HG03095 (cell line): ENCODE measurements at regions not wholly inside any gene's neighbourhood (a gene's known extent, or its start where the extent isn't known, plus 50 kb on each side); places are given as distances from the start of the nearest gene placed in this dataset.

ENCODE experiments used
- ATAC-seq: cut with Tn5 transposase; IDR thresholded peaks from one replicate; pipeline ENCODE4 v1.9.1; 2021; ENCODE audit warnings: moderate library complexity; ENCODE audit not compliant: unreplicated experiment

DNA sequence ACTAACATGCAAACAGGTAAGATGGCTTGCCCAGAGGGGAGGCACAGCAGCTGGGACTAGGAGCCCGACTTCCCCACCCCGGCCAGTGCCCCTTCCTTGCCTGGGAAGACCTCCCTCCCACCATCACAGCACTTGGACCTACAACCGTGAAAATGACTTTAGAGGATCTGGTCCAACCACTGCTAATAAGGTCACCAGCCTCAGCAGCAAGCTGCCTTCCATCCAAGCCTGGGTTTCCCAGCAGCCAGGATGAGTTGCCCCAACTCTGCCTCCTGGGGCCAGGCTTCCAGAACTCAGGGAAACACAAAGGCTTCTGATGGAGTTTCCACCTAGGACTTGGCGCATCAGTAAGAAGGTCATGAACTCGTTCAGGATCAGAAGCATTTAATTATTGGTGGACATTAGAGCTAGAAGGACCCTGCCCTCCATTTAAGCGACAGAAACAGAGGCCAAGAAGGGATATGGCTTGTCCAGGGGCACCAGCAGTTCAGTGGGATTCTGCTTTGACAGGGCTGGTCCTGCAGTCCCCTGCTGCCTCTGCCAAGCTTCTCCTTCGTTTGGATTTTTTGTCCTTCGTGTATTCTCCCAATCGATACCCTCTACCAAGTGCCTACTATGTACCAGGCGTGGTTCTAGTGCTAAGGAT lies 403.0 kb upstream of the ID2 start:
- no peak for ATAC-seq

DNA sequence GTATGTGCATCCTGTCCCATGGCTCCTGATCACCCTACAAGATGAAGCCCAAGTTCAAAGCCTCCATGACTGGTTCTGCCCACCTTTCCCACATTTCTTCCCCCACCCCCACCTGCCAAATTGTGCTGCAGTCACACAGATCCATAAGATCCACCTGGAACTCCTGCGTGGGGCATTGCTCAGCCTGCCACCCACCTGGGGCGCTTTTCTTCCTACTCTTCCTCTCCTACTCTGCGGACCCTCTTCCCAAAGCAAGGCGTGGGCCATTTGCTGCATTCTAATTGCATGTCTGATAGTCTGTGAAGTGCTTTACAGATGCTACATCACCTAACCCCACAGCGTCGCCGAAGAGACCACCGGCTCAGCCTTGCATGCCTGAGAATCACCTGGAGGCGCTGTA lies 402.4 kb upstream of the ID2 start:
- ATAC-seq, result no peak

DNA sequence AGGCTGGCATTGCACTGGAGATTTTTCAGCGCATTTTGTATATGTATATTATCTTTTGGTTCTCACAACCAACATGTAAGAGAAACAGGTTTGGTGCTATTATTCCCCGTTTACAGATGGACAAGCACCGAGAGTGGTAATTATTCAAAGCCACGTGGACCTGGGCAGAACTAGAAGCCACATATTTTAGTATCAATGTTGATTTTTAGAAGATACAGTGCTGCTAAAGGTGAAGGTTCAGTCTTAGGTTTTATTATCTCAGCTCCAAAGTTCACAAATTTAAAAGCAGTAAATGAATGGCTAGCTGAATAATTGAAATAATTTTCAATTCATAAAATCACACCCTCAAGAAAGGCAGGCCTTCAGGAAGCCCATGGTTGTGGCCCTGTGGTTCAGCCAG lies 400.6 kb upstream of the ID2 start:
- no peak for ATAC-seq

DNA sequence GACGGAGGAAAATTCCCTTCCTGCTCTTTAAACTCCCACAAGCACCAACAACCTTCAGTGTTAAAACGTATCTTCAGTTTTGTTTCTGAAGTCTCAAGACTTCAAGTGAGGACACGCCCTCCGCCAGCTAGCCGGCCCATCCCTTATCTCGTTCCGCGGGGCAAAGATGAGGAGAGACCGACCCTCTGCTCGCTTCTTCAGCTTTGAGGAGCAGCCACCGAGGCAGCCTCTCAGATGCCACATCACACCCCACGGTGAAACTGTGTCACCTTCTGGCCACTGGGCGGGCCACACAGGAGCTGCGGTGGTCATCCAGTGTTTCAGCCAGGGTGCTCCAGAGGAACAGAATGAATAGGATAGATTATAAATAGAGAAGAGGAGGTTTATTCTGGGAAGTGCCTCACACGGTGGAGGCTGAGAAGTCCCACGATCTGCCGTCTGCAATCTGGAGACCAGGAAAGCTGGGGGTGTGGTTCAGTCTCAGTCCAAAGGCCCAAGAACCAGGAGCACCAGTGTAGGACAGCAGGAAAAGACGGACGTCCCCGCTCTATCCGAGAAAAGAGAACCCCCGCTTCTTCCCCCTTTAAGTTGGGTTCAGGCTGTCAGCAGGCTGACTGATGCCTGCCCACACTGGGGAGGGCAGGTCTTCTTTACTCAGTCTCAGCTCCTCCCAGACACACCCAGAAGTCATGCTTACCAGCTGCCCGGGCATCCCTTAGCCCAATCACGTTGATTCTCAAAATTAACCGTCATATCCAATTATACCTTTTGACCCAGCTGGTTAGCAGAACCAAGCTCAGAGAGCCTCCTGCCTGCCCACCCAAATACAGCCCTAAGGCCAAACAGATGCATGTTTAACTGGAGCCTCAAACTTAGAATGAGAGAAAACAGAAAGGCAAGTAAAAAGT lies 399.7 kb upstream of the ID2 start:
- no peak for ATAC-seq

DNA sequence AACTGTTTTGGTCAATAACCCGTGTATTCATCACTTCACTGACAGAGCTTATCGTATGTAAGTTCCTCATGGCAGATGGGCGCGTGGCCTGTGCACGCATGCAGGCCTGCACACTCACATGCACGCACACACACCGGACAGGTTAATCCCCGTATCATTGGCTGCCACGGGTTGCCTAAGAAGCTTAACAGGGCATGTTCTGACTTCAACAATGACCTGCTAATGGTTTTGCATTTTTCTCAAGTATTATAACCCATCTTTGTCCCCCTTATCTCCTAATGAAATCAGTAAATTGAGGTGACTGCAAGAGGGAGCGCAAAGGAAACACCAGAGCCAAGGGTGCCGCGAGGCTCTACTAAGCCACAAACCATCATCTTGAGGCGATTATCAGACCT lies 399.0 kb upstream of the ID2 start:
- no peak for ATAC-seq

DNA sequence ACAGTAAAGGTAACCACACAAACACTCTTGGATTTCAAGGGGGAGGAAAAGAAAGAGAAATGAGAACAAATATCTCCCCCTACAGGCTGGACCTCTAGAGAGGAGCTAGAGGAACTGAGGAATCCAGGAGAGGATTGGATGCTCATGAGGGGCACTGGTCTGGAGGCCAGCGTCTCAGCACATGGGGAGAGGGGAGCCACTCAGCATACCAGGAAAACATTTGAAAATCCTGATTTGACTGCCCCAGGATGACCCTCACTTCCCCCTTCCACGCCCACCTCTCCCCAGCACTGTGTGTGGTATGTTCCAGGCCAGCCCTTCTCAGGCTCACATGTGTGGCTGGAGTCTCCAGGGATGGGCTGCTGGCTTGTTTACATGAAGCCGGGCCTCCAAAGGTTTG lies 396.8 kb upstream of the ID2 start:
- no peak for ATAC-seq

DNA sequence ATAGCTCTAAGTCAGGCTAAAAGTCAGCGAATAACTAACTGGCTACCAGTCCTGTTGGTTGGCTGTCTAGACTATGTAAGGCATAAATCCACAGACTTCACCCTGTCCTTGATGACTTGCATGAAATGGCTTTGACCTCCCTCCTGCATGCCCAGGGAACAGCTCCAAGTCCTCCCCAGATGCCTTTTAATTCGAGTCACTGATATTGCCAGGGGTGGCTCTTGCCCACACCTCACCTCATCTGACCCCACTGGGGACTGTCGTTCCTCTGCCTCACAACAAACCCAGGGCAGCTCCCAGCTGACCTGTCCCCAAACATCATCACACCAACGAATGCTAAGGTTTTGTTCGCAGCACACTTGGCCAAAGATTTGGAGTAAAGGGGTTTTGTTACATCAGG lies 396.0 kb upstream of the ID2 start:
- no peak for ATAC-seq

DNA sequence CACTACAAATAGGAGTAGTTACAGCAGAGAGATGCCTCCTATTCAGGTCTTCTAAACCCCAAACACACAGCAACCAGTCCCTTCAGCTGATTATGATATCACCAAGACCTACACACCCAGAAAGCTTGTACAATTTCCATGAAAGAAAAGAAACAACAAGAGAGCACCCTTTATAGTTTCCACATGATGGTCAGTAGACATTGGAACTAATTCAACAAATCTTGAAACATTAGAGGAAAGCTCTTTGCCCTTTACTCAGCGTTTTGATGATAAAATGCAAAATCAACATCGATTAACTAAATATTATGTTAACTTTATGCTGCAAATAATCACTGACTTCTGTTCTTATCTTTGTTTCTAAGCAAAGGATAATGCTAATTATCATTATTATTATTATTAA lies 393.6 kb upstream of the ID2 start:
- ATAC-seq, result no peak

DNA sequence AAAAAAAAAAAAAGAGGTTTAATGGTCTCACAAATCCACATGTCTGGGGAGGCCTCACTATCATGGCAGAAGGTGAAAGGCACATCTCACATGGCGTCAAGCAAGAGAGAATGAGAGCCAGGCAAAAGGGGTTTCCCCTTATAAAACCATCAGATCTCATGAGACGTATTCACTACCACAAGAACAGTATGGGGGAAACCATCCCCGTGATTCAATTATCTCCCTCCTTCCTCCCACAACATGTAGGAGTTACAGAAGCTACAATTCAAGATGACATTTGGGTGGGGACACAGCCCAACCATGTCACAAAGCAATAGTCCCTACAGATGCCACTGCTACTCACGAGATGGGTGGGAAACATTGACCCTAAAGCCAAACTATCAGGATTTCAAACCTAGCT lies 392.7 kb upstream of the ID2 start:
- ATAC-seq, result no peak

DNA sequence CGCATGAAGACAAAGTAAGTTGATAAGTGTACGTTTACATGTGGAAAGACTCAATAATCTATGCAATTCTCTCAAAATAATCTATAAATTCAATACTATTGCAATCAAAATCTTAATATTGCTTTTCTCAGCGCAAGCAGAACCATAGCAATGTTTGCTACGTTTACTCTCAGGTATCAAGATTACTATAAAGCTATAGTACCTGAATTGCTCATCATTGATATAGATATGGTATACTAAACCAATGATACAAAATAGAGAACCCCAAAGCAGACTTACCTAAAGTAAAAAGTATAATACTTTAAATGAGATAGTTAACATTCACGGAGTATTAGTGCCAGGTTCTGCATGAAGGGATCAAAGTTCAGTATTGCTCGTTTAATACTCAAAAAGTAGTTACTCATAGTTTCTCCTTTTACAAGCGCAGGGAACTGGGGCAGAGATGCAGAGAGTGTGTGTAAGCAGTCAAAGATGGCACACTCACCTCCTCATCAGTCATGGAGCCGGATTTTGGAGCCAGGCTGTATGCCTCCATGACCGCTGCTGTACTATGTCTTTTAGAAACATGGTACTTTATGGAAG lies 391.0 kb upstream of the ID2 start:
- no peak for ATAC-seq

DNA sequence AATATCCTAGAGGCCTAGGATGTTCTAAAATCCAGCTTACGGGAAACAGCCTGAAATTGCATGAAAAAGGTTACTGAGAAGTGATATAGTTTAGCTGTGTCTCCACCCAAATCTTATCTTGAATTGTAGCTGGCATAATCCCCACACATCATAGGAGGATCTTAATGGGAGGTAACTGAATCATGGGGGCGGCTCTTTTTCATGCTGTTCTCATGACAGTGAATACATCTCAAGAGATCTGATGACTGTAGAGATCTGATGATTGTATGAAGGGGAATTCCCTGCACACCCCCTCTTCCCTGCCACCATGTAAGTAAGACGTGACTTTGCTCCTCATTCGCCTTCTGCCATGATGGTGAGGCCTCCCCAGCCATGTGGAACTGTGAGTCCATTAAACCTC lies 385.6 kb upstream of the ID2 start:
- ATAC-seq, result no peak

DNA sequence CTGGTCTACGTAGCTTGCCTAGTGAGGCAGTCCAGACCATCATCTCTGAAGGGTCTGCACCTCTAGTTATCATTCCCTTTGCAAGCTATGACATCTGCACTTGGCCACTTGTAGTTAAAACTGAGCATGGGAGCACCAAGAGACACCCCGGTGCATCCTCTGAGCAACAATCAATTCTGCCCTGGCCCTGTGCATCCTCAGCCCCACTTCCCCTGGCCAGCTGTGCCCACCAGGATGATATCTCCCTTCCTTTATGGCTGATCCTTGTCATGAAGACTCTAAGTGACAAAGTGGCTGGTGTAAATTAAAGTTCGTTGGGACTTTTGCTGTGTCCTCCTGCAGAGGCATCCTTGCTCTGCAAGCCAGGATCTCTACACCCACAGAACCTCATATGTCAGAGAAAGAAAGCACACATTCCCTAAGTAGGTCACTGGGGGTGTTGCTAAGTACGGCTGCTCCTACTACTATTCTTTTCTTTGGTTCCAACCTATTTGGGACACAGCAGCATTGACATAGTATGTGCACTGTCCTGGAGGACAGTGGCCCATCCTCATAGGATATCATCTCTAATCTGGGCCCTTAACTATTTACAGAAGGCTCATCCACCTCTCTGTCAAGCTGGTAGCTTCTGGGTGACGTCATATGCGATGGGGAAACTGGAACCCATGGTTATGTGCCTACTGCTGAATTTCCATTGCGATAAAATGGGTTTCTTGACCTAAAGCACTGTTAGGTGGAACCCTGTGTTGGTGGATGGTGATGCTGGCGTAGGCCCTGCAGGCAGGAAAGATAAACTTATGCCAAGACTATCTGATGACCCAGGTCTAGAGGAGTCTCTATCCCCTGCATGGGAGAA lies 384.3 kb upstream of the ID2 start:
- ATAC-seq, result no peak

DNA sequence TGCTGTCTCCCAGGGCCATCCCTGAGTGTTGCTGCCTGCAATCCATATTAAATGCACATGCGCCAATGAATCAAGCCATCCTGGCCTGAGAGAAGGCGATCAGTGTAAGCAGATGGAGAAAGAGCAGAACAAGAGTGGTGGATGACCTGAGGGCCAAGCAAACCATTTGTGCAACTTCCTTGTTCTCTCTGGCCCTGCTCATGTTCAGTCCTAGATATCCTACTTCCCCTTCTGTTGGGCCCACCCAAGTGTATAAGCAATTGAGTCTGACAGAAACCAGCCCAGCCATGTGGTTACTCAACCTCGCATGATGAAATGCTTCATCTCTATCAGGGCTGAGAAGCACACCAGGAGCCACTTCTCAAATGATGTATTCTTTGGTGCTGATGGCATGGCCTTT lies 383.1 kb upstream of the ID2 start:
- no peak for ATAC-seq

DNA sequence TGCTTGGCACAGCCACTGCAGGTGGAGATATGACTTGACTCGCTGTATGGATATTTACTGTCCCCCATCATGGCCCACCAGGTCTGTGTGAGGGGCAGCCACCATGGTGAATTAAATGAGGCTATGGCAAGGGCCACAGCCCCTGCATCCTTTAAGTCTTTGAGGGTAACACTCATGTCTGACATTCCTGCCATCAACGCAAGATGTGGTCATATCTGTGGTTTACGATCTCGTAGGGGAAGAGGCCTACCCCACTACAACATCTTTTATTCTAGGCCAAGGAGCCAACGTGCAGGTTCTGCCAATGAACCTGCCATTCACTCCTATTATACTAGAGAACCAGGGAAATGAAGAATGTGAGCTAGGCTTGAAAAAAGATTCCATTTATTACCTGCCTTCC lies 381.6 kb upstream of the ID2 start:
- ATAC-seq, result no peak

DNA sequence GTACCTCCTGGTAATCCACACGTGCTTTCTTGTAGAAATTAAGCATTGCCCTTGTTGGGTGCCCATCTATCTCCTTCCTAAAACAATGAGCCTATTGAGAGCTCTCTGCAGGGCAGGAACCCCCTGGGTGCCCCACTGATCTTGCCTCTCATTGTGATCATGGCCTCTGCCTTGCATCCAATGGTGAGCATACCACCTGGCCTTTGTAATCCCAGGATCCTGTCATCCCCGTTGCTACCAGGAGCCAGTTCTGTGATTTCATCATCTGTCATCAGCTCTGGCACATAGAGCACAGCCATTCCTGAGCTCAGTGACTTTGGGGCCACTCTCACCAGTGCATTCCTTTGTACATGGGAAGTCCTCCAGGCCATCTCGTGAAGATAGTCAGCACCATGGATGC lies 381.0 kb upstream of the ID2 start:
- ATAC-seq, result no peak

DNA sequence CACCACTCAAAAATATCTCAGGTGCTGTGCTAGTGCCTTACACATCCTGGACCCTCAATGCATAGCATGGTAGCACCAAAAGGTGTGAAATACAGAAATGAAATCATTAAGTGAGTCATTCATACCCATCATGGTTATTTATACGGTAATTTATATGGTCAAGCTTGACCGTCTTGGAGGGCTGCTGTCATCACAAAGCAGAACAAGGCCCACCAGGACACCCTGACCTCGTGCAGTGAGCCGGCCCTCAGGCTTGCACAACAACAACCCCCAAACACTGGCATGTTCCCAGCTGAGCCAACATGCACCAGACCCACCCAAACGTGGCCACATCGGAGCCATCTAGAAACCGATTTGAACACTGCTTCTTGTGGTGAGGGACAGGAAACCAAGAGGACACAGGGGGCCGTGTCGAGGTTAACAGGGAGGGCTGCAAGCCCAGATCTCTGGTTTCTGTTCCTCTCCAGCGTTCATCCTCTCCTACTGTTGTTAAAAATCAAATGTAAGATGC lies 378.5 kb upstream of the ID2 start:
- peak; percentile 74 for ATAC-seq

DNA sequence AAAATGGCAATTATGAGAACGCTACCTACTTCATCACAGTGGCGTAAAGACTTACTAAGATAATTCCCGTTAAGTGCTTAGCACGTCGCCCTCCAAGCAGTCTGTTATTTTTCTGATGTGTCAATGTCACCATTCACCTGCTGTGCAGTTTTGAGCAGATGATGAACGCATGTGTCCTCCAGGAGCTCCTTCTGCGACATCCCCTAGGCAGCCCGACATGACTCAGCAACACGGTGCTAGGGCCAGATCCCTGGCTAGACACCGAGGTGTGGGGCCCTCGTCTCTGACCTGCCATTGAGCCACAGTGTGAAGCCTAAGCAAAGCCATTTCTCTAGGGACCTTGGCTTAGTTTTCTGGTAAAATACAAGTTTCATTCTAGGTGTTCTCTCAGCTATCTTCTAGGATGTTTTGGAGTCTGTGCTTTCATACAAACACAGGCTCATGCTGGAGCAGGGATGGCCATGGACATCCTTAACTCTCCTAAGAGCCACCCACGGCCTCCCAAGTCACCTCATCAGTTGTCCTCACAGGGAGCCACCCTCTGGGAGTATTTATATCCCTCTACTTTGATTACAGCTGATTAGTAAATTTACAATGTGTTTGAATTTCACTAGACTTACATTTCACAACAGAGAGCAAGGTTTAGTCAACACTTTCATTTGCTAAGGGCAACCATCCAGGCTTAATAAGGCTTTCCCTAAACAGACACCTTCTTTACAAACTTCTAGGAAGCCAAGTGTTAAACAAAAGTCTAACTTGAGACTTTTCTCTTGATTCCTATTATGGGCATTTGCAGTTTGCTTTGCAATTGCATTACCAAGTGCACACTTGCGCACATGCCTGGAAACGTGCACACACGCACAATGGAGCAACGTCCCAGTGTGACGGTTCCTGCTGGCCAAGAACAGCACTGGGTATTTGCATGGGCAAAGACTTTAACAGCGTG lies 376.8 kb upstream of the ID2 start:
- no peak for ATAC-seq

DNA sequence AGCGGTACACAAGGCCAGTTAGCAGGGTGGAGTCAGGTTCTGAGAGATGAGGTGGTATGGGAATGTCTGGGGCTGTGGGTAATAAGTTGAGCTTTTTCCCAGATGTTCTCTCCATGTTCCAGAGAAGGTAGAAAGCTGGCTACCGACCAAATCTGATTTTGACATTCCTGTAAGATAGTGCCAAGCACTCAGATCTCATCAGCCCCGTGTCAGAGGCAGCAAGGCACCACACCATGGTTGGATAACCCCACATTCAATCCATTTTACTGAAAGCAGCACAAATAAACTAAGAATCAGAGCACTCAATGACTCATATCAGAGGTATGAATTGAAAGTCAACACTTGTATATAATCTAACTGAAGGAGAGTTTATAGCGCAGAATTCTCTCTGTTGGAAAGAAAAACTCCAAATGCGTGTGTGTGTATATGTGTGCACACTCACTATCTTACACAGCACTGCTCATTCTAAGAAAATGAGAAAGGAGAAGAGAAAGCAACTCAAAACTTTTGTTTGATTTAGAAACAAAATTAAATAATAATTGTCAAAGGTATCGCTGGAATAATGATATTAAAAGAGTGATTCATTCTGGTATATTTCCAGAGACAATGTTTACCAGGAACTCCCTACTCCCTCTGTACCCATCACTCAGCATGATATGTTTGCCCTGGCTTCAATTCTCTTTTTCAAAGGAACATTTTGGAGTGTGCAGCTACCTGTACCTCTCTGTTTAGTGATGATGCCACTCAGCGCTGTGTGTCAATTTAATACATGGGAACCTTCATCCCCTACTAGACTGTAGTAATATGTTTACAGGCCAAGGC lies 375.1 kb upstream of the ID2 start:
- ATAC-seq, result no peak

DNA sequence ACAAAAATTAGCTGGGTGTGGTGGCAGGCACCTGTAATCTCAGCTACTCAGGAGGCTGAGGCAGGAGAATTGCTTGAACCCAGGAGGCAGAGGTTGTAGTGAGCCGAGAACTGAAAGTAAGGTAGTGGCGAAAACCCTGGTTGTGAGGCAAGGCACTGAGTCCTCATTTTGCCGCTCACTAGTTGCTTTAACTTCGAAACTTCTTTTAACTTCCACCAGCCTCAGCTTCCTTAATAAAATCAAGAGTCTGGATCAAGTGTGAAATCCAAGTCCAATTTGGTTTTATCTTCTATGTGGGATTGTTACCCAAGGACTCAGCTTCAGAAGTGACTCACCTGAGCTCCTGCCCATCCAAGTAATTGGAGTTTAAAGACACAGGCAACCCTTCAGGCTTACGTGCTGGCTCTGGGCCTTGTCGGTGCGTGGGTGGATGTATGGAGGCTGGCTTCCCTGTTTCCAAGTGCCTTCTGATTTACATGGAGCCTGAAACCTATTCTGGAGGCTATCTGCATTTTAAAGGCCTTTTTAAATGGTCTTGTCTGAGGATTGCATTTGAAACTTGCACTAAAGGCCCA lies 374.2 kb upstream of the ID2 start:
- no peak for ATAC-seq
